ENCODE measurements at regions not wholly inside any gene's neighbourhood (a gene's known extent, or its start where the extent isn't known, plus 50 kb on each side); places are given as distances from the start of the nearest gene placed in this dataset.
"Not testable (repeated sequence)": the region's sequence is repeated elsewhere in the genome, so short reads cannot be mapped to it uniquely, and the experiment has no call there.

DNA sequence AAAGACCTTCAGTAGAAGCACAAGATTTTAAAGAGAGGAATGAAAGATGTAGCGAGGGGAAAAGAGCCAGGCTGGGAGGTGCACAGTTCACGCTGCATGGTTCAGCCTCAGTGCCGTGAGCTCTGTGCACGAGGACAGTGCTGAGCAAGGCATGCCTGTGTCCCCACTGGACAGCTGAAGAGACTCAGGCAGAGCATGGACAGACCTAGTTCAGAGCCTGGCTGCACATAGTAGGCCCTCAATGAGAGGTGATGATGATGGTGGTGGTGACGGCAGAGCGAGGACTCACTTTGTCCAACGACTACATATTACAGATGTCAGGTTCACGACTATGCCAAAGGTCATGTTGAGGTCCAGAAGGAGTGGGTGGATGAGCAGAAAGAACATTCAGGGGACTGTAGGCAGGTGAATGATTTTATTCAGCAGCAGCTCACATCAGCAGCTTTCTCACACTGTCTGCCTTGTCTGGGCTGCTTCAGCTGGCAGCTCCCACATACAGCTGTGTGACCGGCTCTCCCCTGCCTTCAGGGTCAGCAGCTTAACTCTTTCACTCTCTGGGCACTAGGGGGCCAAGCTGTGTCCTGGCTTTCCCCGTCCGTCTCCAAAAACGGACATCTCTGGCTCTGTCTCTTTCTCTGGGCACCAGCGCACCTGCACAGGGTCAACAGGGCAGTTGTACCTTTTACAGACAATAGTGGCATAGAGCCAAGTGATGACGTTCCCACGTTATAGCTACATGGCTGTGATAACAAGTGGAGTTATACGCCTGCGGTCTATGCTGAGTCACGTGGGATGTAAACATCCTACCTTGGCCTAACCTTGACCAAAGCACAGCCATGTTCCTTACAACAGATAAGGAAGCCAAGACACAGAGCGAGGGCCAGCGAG lies 83.4 kb upstream of the KCNK12 start:
- DNase-seq (ENCODE audit: insufficient read length, low spot score) (no peak), FAIRE-seq (no peak)

DNA sequence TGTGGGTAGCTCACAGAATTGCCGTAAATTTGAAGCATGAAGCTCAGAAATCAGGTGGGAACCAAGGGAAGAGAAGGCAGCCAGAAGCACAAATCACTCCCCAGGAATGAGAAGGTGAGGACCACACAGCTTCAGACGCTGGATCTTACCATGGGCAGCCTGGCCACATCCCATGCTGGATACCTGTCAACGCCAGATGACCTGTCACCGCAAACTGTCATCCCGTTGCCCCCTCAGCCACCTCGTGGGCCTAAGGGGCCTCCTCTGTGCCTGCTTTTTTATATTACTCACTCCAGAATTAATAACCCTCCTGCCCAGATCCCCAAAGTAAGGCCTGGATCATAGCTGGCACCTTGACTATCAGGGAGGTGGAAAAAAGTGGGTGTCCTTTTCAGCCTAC lies 82.3 kb upstream of the KCNK12 start:
- DNase-seq (ENCODE audit: insufficient read length, low spot score) (no peak), FAIRE-seq (no peak)

DNA sequence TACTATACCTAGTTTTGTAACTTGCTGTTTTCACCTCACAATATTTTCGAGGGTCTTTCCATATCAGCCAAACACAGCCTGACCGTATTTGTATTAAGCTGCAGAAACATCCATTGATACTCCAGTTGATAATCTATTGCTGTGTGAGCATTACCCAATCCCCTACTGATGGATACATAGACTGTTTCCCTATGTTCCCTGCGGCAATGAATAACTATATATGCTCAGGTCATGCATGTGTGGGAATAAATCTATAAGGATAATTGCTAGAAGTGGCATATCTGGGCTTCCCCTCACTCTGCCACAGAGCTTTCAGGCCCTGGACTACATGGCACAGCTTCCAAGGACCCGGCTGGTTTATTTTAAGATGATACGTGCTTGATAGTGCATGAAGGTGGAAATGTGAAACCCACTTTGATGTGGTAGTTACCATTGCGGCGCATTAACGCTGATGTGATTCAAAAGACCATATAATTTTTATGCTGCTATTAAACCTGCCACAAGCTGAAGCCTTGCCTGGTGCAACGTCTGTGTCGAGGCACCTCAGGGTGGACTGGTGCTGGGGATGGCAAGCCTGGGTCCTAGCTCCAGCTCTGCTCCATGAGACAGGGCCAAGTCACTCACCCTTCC lies 81.4 kb upstream of the KCNK12 start:
- no peak for FAIRE-seq
- no peak for DNase-seq (ENCODE audit: insufficient read length, low spot score)

DNA sequence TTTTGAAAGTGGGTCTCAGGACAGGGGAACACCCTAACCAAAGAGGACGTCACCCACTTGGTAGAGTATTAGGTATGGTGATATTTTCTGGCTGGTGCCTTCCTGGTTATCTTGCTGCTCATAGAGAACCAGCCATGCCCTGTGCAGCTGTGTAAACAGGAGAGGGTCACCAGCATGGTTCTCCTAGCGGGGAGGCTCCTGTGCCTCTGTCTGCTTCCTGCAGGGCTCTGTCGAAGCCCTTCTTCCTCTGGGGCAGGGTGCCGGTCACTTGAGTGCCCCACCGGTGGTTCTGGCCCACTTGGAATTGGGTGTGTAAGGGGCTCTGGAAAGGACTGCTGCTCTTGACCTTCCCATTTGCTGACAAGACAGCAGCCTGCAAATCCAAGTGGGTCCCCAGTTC lies 80.5 kb upstream of the KCNK12 start:
- FAIRE-seq (no peak), DNase-seq (ENCODE audit: insufficient read length, low spot score) (no peak)

DNA sequence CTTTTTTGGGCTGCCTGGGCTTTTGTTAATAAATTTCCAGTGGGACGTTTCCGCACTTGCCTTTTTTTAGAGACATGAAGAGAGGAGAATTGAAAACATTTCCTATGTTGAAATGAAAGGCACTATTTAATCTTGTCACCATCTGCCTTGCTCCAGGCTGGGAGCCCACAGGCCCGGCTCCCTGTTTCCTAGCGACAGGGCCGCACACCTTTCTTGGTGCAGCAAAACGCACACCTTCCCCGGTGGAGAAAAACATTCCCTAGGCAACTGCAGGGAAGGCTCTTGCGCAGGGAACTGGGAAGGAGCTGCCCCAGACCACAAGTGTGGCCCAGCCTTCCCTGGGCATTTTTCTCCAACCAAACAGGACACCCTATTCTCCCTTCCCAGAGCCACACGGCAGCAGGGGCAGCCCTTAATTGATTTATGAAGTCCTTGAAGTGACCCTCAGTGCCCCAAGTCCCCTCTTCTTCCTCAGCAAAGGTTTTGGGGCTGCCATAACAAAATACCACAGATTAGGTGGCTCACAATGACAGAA lies 79.3 kb upstream of the KCNK12 start:
- FAIRE-seq (no peak), DNase-seq (ENCODE audit: insufficient read length, low spot score) (no peak)

DNA sequence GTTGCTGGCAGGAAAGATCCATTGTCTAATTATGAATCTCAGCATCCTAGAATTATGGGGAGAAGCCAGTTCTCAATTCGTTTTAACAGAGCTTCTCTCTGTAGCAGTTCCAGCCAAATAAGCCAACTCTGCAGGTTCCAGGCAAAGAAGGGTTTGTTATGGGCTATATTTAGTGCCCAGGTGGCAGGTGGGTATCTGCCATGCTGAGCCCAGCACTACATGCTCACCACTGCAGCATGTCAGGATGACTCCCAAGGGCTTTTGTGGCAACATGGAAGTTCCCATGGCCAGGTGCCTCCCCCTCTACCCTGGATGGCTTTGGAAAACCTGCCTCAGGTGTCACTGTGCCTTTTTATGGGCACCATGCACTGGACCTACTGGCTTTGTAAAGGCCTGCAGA lies 74.5 kb upstream of the KCNK12 start:
- FAIRE-seq (no peak), DNase-seq (ENCODE audit: insufficient read length, low spot score) (no peak)

DNA sequence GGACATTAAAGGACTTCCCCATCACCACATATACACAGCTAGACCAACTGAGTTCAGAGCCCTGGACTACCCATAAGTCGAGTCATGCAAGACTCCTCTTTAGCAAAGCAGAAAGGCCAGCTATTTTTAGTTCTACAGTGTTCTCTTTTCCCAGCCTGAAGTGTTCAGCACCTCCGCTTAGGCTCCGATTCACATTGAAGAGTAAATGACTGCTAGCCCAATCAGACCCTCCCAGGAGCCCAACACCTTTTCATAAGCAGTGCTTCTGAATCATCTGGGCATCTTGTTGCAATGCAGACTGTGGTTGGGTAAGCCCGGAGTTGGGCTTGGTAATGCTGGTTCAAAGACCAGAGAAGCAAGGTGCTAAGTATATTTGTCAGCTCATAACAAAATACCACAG lies 73.6 kb upstream of the KCNK12 start:
- FAIRE-seq = no peak

DNA sequence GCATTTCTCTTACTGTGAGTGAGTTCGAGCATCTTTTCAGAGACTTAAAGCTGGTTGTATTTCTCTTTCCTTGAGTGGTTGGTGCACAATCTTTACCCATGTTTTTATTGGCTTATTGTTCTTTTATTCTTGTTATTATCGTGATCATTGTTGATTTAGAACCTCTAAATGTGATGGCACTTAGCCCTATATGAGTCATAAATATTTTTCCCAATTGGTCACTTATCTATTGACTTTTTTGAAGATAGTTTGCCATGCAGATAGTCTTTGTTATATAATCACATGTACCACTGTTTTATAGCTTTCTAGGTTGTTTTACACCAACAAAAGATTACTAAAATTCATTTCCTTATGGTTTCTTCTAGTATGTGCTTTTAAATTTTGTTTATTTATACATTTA lies 70.6 kb upstream of the KCNK12 start:
- no peak for FAIRE-seq
- DNase-seq (ENCODE audit: insufficient read length, low spot score) = no peak

More for the DNA sequence above, 73.6 kb upstream of the KCNK12 start:
- no peak for DNase-seq (ENCODE audit: insufficient read length, low spot score)

DNA sequence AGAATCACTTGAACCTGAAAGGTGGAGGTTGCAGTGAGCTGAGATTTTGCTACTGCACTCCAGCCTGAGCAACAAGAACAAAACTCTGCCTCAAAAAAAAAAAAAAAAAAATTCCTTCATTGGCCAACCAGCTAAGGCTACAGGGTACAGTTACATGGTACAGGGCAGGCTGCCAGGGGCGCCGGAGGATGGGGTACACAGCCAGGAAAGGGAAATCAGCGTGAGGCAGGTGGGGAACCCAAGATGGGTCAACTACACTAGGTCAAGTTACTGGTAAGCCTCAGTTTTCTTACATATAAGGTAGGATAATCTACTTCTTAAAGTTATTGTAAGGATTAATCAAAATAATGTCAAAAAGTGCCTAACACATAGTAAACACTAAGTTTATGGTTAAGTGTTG lies 69.6 kb upstream of the KCNK12 start:
- no peak for FAIRE-seq

DNA sequence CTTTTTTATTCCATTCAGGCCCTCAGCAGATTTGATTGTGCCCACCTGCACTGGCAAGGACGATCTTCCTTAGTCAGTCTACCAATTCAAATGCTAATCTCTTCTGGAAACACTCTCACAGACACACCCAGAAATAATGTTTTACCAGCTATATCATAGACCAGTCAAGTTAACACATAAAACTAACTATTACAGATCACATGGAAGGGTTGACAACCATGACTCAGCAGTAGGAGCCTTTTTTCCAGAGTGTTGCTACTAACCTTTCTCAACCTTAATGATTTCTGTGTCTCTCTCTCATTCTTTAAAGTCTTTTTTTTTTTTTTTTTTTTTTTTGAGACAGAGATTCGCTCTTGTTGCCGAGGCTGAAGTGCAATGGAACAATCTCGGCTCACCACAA lies 68.7 kb upstream of the KCNK12 start:
- FAIRE-seq (no peak), DNase-seq (ENCODE audit: insufficient read length, low spot score) (no peak)

More for the DNA sequence above, 69.6 kb upstream of the KCNK12 start:
- no peak for DNase-seq (ENCODE audit: insufficient read length, low spot score)

DNA sequence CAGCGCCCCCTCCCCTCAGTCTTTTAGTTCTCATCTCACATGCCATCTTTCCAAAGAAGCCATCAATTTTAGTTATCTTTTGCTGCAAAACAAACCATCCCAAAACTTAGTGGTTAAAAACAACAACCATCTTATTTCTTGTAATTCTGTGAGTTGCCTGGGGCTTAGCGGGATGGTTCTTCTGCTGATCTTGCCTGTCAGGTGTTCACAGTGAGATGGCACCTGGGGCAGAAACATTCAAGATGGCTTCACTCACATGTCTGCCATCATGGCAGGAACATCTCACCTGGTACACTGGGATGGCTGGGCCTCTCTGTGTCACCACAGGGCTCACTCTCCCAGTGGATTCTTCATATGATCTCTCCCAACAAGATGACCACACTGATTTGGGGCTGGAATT lies 67.6 kb upstream of the KCNK12 start:
- DNase-seq (ENCODE audit: insufficient read length, low spot score) (no peak), FAIRE-seq (no peak)

DNA sequence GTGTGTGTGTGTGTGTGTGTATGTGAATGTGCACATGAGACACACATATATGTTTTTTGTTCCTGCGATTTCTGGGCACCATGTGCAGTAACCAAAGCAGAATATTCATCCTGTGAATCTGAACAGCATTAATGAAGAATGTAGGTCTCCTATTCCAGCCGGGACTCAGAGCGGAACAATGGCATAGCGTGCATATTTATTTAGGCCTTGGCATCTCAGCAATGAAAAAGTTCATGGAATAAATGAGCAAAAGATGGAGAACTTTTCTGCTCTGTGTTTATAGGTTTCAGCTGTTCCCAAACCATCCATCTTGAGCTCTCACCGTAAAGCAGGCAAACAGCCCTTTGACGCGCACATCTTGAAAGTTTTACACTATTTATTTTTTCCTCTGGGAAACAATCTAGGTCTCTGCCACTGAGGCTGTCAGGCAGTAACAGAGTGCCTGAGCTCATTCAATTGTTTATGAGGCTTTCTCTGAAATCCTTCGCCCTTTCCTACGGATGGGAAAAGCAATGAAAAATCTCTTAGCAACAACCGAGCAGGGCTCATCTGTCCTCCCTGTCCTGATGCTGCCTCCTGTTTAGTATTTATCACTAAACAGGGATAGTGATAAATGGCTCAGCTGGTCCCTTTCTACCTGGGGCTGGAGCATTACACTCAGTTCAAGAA lies 65.9 kb upstream of the KCNK12 start:
- FAIRE-seq (no peak), DNase-seq (ENCODE audit: insufficient read length, low spot score) (no peak)

DNA sequence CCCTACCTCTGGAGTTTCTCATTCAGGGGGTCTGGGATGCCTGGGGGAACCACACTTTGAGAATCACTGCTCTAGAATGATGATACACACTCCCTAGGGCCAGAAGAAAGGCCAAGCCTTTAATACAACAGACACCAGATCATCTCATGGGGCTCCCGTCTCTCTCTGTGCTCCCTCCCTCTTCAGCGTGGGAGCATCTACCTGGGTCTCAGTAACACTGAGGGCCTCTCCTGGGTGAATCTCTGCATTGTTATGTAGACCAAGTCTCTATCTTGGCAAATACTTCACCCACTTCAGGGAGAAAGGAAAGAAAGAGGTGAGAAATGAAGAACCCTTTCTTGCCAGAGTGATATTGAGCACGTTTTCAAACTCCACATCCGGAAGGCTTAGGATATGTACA lies 65.4 kb upstream of the KCNK12 start:
- FAIRE-seq (no peak), DNase-seq (ENCODE audit: insufficient read length, low spot score) (no peak)

DNA sequence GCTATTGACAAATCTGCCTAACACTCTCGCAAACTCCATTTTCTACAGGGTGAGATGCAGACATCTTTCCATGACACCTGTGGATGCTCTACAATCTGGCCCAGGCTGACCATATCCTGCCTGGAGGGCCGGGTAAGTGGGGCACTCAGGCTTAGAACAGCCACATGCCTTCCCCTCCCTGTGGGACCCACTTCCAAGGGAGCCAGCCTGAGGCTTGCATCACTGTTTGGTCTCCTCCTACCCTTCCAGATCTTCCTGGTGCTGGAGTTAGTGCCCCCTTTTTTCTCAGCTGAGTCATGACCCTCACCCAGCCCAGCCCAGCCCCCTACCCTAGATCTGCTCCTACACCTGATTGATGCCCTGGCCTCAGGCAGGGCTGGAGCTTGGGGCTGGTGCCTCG lies 62.0 kb upstream of the KCNK12 start:
- DNase-seq (ENCODE audit: insufficient read length, low spot score) = no peak
- FAIRE-seq = no peak

DNA sequence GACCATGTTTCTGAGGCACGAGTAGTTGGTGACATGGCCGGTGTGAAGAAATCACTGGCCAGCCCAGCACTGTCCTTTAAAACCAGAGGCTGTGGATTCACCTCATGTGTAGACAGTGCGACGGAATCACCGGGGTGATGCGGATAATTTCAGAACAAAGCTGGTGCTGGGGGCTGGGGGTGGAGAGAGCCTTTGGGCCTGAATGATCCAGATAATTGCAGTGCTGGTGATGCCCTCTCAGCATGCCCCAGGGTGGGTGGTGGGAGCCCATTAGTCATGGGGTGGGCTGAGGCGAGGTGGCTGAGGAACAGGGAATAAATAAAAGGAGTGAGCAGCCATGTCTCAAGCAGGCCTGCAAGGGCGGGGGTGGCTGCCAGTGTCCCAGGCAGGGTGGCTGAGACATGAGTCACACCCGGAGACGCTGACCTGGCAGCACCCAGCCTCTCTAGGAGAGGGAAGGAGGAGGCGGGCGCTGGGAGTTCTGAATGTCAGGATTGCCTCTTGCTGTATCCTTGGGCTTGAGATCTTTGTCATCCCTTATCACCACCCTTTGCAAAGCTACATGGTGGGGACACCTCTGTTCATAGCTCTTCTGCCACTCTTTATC lies 61.1 kb upstream of the KCNK12 start:
- FAIRE-seq (no peak), DNase-seq (ENCODE audit: insufficient read length, low spot score) (no peak)

DNA sequence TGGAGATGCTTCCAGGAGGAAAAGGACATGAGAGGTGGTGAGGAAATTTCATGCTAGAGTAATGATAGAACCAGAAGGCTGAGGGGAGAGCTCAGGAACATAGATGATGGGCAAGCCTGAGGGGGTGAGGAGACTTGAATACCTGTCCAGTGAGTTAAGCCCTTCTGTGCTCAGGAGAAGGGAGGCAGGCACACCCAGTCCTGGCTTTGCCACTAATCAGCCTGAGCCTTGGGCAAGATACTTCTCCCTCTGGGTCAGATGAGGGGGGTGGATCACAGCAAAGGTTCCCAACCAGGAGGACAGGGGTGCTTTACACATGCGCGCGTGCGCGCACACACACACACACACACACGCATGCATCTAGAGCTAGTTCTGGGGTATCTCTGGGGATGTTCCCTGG lies 60.5 kb upstream of the KCNK12 start:
- no peak for DNase-seq (ENCODE audit: insufficient read length, low spot score)
- FAIRE-seq = no peak

DNA sequence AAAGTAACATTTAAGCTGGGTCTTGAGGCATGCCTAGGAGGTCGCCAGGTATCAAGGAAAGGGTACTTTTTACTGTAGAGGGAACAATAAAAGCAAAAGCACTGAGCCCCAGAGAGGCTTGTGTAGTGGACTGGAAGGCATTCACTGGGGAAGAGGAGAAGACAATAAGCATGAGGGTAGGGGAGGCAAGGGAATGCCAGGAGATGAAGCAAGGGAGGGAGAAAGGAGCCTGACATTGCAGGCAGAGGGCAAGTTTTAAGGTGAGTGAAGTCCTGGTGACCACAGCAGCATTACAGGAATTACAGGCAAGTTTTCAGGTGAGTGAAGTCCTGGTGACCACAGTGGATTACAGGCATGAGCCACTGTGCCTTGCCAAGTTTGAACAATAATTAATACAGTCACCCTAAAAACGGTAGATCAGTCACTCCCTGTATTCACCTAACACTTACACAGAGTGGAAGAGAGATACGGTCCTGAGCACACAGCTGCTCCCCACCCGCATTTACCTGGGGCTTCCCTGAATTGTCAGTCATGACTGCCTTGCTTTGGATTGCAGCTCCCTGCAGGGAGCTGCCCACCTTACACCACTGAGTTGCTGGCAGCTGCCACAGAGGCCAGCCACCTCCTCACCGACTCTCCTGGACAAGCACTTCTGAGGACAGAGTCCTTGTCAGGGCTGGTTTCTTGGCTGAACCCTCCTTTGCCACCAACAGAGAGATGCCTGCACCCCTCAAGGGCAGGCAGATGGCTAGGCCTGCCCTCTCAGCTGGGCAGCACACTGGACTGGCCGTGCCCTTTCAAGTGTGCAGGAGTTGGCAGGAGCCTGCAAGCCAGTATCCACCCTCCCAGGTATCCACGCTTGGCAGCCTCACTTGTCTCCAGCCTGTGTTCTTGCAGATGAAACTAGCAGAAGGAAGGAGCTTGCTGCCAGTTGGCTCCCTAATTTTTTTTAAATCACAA lies 59.0 kb upstream of the KCNK12 start:
- no peak for FAIRE-seq
- no peak for DNase-seq (ENCODE audit: insufficient read length, low spot score)

DNA sequence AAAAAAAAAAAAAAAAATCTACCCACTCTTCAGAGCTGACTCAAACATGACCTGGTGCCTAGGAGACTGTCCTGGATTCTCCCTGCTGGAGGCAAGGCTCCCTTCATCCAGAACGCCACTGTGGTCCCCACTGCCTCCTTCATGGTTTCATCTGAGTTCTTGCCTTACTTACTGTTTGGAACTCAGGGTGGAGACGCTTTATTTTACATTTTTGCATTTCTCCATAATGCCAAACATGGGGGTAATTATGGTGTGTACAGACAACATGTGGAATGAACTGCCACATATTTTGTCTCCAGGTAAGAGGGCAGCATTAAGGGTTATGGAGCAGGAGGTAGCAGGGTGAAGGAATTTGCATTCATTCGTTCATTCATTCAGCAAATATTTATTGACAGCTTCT lies 58.1 kb upstream of the KCNK12 start:
- DNase-seq (ENCODE audit: insufficient read length, low spot score) = no peak
- no peak for FAIRE-seq

DNA sequence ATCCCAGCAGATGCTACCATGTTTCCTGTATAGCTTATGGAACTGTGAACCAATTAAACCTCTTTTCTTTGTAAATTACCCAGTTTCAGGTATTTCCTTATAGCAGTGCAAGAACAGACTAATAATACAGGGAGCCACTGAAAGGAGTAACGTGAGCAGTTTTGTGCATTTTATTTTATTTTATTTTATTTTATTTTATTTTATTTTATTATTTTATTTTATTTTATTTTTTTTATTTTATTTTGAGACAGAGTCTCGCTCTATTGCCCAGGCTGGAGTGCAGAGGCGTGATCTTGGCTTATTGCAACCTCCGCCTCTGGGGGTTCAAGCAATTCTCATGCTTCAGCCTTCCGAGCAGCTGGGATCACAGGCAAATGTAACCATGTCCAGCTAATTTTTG lies 55.9 kb upstream of the KCNK12 start:
- FAIRE-seq = no peak
- no peak for DNase-seq (ENCODE audit: insufficient read length, low spot score)

DNA sequence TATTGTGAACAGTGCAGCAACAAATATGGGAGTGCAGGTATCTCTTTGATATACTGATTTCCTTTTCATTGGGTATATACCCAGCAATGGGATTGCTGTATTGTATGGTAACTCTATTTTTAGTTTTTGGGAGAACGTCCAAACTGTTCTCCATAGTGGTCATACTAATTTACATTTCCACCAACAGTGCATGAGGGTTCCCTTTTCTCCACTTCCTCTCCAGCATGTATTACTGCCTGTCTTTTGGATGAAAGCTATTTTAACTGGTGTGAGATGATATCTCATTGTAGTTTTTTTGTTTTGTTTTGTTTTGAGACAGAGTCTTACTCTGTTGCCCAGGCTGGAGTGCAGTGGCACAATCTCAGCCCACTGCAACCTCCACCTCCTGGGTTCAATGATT lies 52.4 kb upstream of the KCNK12 start:
- not testable (repeated sequence) for FAIRE-seq; DNase-seq (ENCODE audit: insufficient read length, low spot score)
